PC-9 (cell line): ENCODE measurements at regions not wholly inside any gene's neighbourhood (a gene's known extent, or its start where the extent isn't known, plus 50 kb on each side); places are given as distances from the start of the nearest gene placed in this dataset.

ENCODE experiments used
- CTCF ChIP-seq: fragments of 200-600 bp; sonication (generic); conservative IDR thresholded peaks from 2 replicates; pipeline ENCODE4 v1.6.1; 2017; ENCODE audit warnings: mixed run types, antibody characterized with exemption, mild to moderate bottlenecking, moderate library complexity
- EZH2 ChIP-seq: fragments of 200-600 bp; sonication (generic); IDR thresholded peaks from 2 replicates; pipeline ENCODE4 v1.8.0; 2017; ENCODE audit warnings: antibody characterized with exemption, low read depth

GRCh38 chr11:29061452-29061851 lies 953.3 kb downstream of the METTL15 start:
- TF ChIP-seq CTCF: no peak
- no peak for TF ChIP-seq EZH2
